Astrocyte (in vitro differentiated cells and primary cell): ENCODE measurements at regions not wholly inside any gene's neighbourhood (a gene's known extent, or its start where the extent isn't known, plus 50 kb on each side); places are given as distances from the start of the nearest gene placed in this dataset.

ENCODE experiments used
- DNase-seq: peaks from one replicate; pipeline ENCODE4 v3.0.0-alpha.2; 2010; ENCODE audit warnings: low read depth
- FAIRE-seq: peaks from 2 replicates; lab custom pipeline; 2011; peaks lifted over from hg19 to GRCh38; lab: Jason Lieb, UNC
- H2AFZ ChIP-seq: 2 replicates; pipeline ENCODE4 v1.6.0; 2012; ENCODE audit warnings: low read depth, low read length, inconsistent platforms
- H3K27ac ChIP-seq: 2 replicates; pipeline ENCODE4 v1.5.1; 2011; ENCODE audit warnings: low read depth, low read length, inconsistent platforms
- H3K27me3 ChIP-seq: 2 replicates; pipeline ENCODE4 v1.6.0; 2011; ENCODE audit warnings: low read length, inconsistent platforms; ENCODE audit not compliant: insufficient read depth
- H3K36me3 ChIP-seq: 2 replicates; pipeline ENCODE4 v1.5.1; 2011; ENCODE audit warnings: low read length, inconsistent platforms; ENCODE audit not compliant: insufficient read depth
- H3K4me1 ChIP-seq: 2 replicates; pipeline ENCODE4 v1.5.1; 2011; ENCODE audit warnings: low read length, inconsistent platforms; ENCODE audit not compliant: insufficient read depth
- H3K4me2 ChIP-seq: 2 replicates; pipeline ENCODE4 v1.6.0; 2012; ENCODE audit warnings: low read length, inconsistent platforms
- H3K4me3 ChIP-seq: 2 replicates; pipeline ENCODE4 v1.5.1; 2011; ENCODE audit warnings: low read depth, mild to moderate bottlenecking, low read length, inconsistent platforms; ENCODE audit not compliant: insufficient read depth
- H3K79me2 ChIP-seq: 2 replicates; pipeline ENCODE4 v1.6.0; 2012; ENCODE audit warnings: mild to moderate bottlenecking, low read length, inconsistent platforms; ENCODE audit not compliant: insufficient read depth
- H3K9ac ChIP-seq: 2 replicates; pipeline ENCODE4 v1.6.0; 2012; ENCODE audit warnings: mild to moderate bottlenecking, low read length, inconsistent platforms
- H3K9me3 ChIP-seq: 2 replicates; pipeline ENCODE4 v1.5.1; 2012; ENCODE audit warnings: low read depth, mild to moderate bottlenecking, low read length, inconsistent platforms; ENCODE audit not compliant: insufficient read depth
- H4K20me1 ChIP-seq: 2 replicates; pipeline ENCODE4 v1.6.0; 2012; ENCODE audit warnings: low read length, inconsistent platforms; ENCODE audit not compliant: insufficient read depth
- H3K27ac Mint-ChIP-seq: one replicate; pipeline ENCODE4 v1.8.0; 2021; ENCODE audit warnings: mild to moderate bottlenecking, mixed read lengths; ENCODE audit not compliant: unreplicated experiment
- H3K27me3 Mint-ChIP-seq: one replicate; pipeline ENCODE4 v1.8.0; 2021; ENCODE audit warnings: low read depth, mixed read lengths; ENCODE audit not compliant: unreplicated experiment
- H3K36me3 Mint-ChIP-seq: one replicate; pipeline ENCODE4 v1.8.0; 2021; ENCODE audit warnings: low read depth, mixed read lengths; ENCODE audit not compliant: unreplicated experiment
- H3K4me1 Mint-ChIP-seq: one replicate; pipeline ENCODE4 v1.8.0; 2021; ENCODE audit warnings: low read depth, mixed read lengths; ENCODE audit not compliant: unreplicated experiment
- H3K4me3 Mint-ChIP-seq: one replicate; pipeline ENCODE4 v1.8.0; 2021; ENCODE audit warnings: mild to moderate bottlenecking, moderate library complexity, mixed read lengths; ENCODE audit not compliant: unreplicated experiment
- H3K9me3 Mint-ChIP-seq: one replicate; pipeline ENCODE4 v1.8.0; 2021; ENCODE audit warnings: mild to moderate bottlenecking, mixed read lengths; ENCODE audit not compliant: unreplicated experiment
- CTCF ChIP-seq: IDR thresholded peaks from 2 replicates; pipeline ENCODE4 v1.5.1; 2011; ENCODE audit warnings: low read depth, mild to moderate bottlenecking, inconsistent platforms, low read length, moderate library complexity; ENCODE audit not compliant: insufficient read depth
- EZH2 ChIP-seq: IDR thresholded peaks from 2 replicates; pipeline ENCODE4 v1.6.1; 2012; ENCODE audit warnings: mild to moderate bottlenecking, low read length, inconsistent platforms; ENCODE audit not compliant: insufficient read depth

GRCh38 chr7:79612022-79612421 is 158.6 kb upstream of the MAGI2 start:
- no peaks in the 10 kb centered on the region for H3K9me3 ChIP-seq
- no peaks in the 10 kb centered on the region for H3K27me3 Mint-ChIP-seq
- peaks cover 3% of the 10 kb centered on the region for H3K4me1 Mint-ChIP-seq
- H3K79me2 ChIP-seq, result no peaks in the 10 kb centered on the region
- no peak for TF ChIP-seq EZH2
- no peak for TF ChIP-seq CTCF
- H3K36me3 Mint-ChIP-seq, result no peaks in the 10 kb centered on the region
- no peak overlapping the region for H2AFZ ChIP-seq
- no peaks in the 10 kb centered on the region for H4K20me1 ChIP-seq
- FAIRE-seq (no peak), DNase-seq (no peak)
- H3K4me2 ChIP-seq, result no peak overlapping the region
- H3K4me3 ChIP-seq, result no peak overlapping the region
- H3K4me1 ChIP-seq, result no peaks in the 10 kb centered on the region
- no peak overlapping the region for H3K27ac Mint-ChIP-seq
- H3K27me3 ChIP-seq, result no peaks in the 10 kb centered on the region
- H3K4me3 Mint-ChIP-seq, result no peak overlapping the region
- no peak overlapping the region for H3K9ac ChIP-seq
- no peaks in the 10 kb centered on the region for H3K36me3 ChIP-seq
- peaks cover 6% of the 10 kb centered on the region for H3K9me3 Mint-ChIP-seq
- no peak overlapping the region for H3K27ac ChIP-seq

- Histone ChIP-seq H3K9ac (no peak overlapping the region), H3K27me3 (no peaks in the 10 kb centered on the region), H3K4me1 (no peaks in the 10 kb centered on the region), H3K4me3 (no peak overlapping the region), H3K9me3 (no peaks in the 10 kb centered on the region), H3K79me2 (no peaks in the 10 kb centered on the region), H4K20me1 (no peaks in the 10 kb centered on the region), H3K27ac (no peak overlapping the region), H3K36me3 (no peaks in the 10 kb centered on the region), H2AFZ (no peak overlapping the region), H3K4me2 (no peak overlapping the region)
- Mint-ChIP-seq H3K36me3 (no peaks in the 10 kb centered on the region), H3K27me3 (no peaks in the 10 kb centered on the region), H3K4me1 (peaks cover 3% of the 10 kb centered on the region), H3K9me3 (peaks cover 3% of the 10 kb centered on the region), H3K4me3 (no peak overlapping the region), H3K27ac (no peak overlapping the region)
- FAIRE-seq, result no peak
- TF ChIP-seq CTCF (no peak), EZH2 (no peak)
- DNase-seq, result no peak
Observed at GRCh38 chr7:79610748-79611304, 157.4 kb upstream of the MAGI2 start.

- Histone ChIP-seq H3K9me3 (no peaks in the 10 kb centered on the region), H3K4me1 (no peaks in the 10 kb centered on the region), H3K4me3 (no peak overlapping the region), H3K79me2 (no peaks in the 10 kb centered on the region), H4K20me1 (no peaks in the 10 kb centered on the region), H3K4me2 (no peak overlapping the region), H3K36me3 (no peaks in the 10 kb centered on the region), H2AFZ (no peak overlapping the region), H3K9ac (no peak overlapping the region), H3K27me3 (no peaks in the 10 kb centered on the region), H3K27ac (no peak overlapping the region)
- TF ChIP-seq EZH2 (no peak), CTCF (no peak)
- H3K4me1 Mint-ChIP-seq, result peaks cover 3% of the 10 kb centered on the region
- peak; percentile 9 for FAIRE-seq
- no peaks in the 10 kb centered on the region for H3K27me3 Mint-ChIP-seq
- no peaks in the 10 kb centered on the region for H3K36me3 Mint-ChIP-seq
- H3K9me3 Mint-ChIP-seq, result peaks cover 2% of the 10 kb centered on the region
- DNase-seq, result peak; percentile 64
- H3K4me3 Mint-ChIP-seq, result no peak overlapping the region
- no peak overlapping the region for H3K27ac Mint-ChIP-seq
Observed at GRCh38 chr7:79610313-79610712, 156.8 kb upstream of the MAGI2 start.
